HEK293 (cell line): ENCODE measurements at regions not wholly inside any gene's neighbourhood (a gene's known extent, or its start where the extent isn't known, plus 50 kb on each side); places are given as distances from the start of the nearest gene placed in this dataset.

Source experiments
- CTCF ChIP-seq: fragments of 450-650 bp; formaldehyde crosslinking; IDR thresholded peaks from 2 replicates; pipeline ENCODE4 v1.5.1; 2016; ENCODE audit warnings: missing biosample characterization, missing genetic modification characterization
- SP3 ChIP-seq: fragments of 450-650 bp; formaldehyde crosslinking; IDR thresholded peaks from 2 replicates; pipeline ENCODE4 v1.5.1; 2016; ENCODE audit warnings: missing biosample characterization, missing genetic modification characterization
- YY1 ChIP-seq: fragments of 450-650 bp; formaldehyde crosslinking; IDR thresholded peaks from 2 replicates; pipeline ENCODE4 v1.5.1; 2018; ENCODE audit warnings: missing biosample characterization, missing genetic modification characterization
- ZBTB1 ChIP-seq: fragments of 450-650 bp; formaldehyde crosslinking; IDR thresholded peaks from 2 replicates; pipeline ENCODE4 v1.5.1; 2016; ENCODE audit warnings: missing biosample characterization, missing genetic modification characterization
- ZNF10 ChIP-seq: fragments of 450-650 bp; formaldehyde crosslinking; IDR thresholded peaks from 2 replicates; pipeline ENCODE4 v1.5.1; 2017; ENCODE audit warnings: missing biosample characterization, missing genetic modification characterization
- ZNF221 ChIP-seq: fragments of 450-650 bp; formaldehyde crosslinking; IDR thresholded peaks from 2 replicates; pipeline ENCODE4 v1.5.1; 2017; ENCODE audit warnings: missing biosample characterization, missing genetic modification characterization, borderline replicate concordance
- ZNF600 ChIP-seq: fragments of 450-650 bp; formaldehyde crosslinking; IDR thresholded peaks from 2 replicates; pipeline ENCODE4 v1.5.1; 2016; ENCODE audit warnings: missing biosample characterization, missing genetic modification characterization

DNA sequence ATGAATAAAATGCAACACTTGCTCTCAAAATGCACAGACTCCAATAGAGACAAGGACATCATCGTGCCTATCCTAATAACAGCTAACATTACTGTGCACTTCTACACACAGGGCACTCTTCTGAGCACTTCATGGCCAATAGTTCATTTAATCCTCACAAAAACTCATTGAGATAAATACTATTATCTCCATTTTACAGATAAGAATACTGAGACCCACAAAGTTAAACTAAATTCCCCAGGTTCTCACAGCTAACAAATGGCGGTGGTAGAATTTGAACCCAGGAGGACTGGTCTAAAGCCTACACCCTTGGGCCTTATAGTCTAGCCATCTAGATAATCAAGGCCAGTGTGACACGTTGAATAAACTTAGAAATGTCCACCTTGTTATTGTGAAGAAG, 328.6 kb downstream of the RRAGC start:
- TF ChIP-seq ZNF10 (tag by site-specific recombination): no peak
- TF ChIP-seq ZNF600 (tag by site-specific recombination): no peak
- TF ChIP-seq SP3 (tag by site-specific recombination): no peak
- TF ChIP-seq CTCF (tag by site-specific recombination): no peak
- TF ChIP-seq ZNF221 (tag by site-specific recombination): no peak
- TF ChIP-seq ZBTB1 (tag by site-specific recombination): no peak
- no peak for TF ChIP-seq YY1 (tag by site-specific recombination)
